ENCODE measurements at regions not wholly inside any gene's neighbourhood (a gene's known extent, or its start where the extent isn't known, plus 50 kb on each side); places are given as distances from the start of the nearest gene placed in this dataset.

- Histone ChIP-seq H3K9ac (no peak overlapping the region), H3K9me3 (no peaks in the 10 kb centered on the region), H3K4me1 (no peaks in the 10 kb centered on the region), H3K27me3 (no peaks in the 10 kb centered on the region), H4K20me1 (no peaks in the 10 kb centered on the region), H3K27ac (no peak overlapping the region), H3K4me3 (no peak overlapping the region), H3K36me3 (no peaks in the 10 kb centered on the region), H3K4me2 (no peak overlapping the region)
- TF ChIP-seq Cebpa-rat (IDR thresholded peaks at IDR 0.05): no peak
Observed at GRCh38 chr11:26078231-26078821, 253.6 kb upstream of the ANO3 start.

GRCh38 chr11:26084313-26084712 lies 247.6 kb upstream of the ANO3 start:
- no peak overlapping the region for H3K4me2 ChIP-seq
- no peak overlapping the region for H3K4me3 ChIP-seq
- no peaks in the 10 kb centered on the region for H4K20me1 ChIP-seq
- H3K36me3 ChIP-seq: no peaks in the 10 kb centered on the region
- no peak overlapping the region for H3K27ac ChIP-seq
- no peak overlapping the region for H3K9ac ChIP-seq
- no peaks in the 10 kb centered on the region for H3K27me3 ChIP-seq
- H3K4me1 ChIP-seq: peaks cover 8% of the 10 kb centered on the region; the same call in 1 of the 2 replicates
- TF ChIP-seq Cebpa-rat (IDR thresholded peaks at IDR 0.05): no peak
- H3K9me3 ChIP-seq: no peaks in the 10 kb centered on the region

GRCh38 chr11:26086028-26086427 lies 245.9 kb upstream of the ANO3 start:
- H3K4me3 ChIP-seq: no peak overlapping the region
- H3K27ac ChIP-seq: no peak overlapping the region
- no peak for TF ChIP-seq Cebpa-rat (IDR thresholded peaks at IDR 0.05)
- H3K9me3 ChIP-seq: no peaks in the 10 kb centered on the region
- H3K9ac ChIP-seq: no peak overlapping the region
- no peaks in the 10 kb centered on the region for H4K20me1 ChIP-seq
- peaks cover 8% of the 10 kb centered on the region; the same call in 1 of the 2 replicates for H3K4me1 ChIP-seq
- no peak overlapping the region for H3K4me2 ChIP-seq
- H3K36me3 ChIP-seq: no peaks in the 10 kb centered on the region
- no peaks in the 10 kb centered on the region for H3K27me3 ChIP-seq

- Histone ChIP-seq H3K4me2 (no peak overlapping the region), H3K9me3 (no peaks in the 10 kb centered on the region), H3K27ac (no peak overlapping the region), H3K4me1 (peaks cover 8% of the 10 kb centered on the region; the same call in 1 of the 2 replicates), H3K4me3 (no peak overlapping the region), H4K20me1 (no peaks in the 10 kb centered on the region), H3K9ac (no peak overlapping the region), H3K36me3 (no peaks in the 10 kb centered on the region), H3K27me3 (no peaks in the 10 kb centered on the region)
- no peak for TF ChIP-seq Cebpa-rat (IDR thresholded peaks at IDR 0.05)
Observed at GRCh38 chr11:26087120-26087935, 244.6 kb upstream of the ANO3 start.

- H3K4me2 ChIP-seq: no peak overlapping the region
- no peaks in the 10 kb centered on the region for H4K20me1 ChIP-seq
- H3K9ac ChIP-seq: no peak overlapping the region
- H3K36me3 ChIP-seq: no peaks in the 10 kb centered on the region
- H3K9me3 ChIP-seq: no peaks in the 10 kb centered on the region
- no peak overlapping the region for H3K4me3 ChIP-seq
- TF ChIP-seq Cebpa-rat (IDR thresholded peaks at IDR 0.05): no peak
- H3K27ac ChIP-seq: no peak overlapping the region
- H3K27me3 ChIP-seq: no peaks in the 10 kb centered on the region
- H3K4me1 ChIP-seq: peaks cover 8% of the 10 kb centered on the region; the same call in 1 of the 2 replicates
Observed at GRCh38 chr11:26088391-26088790, 243.5 kb upstream of the ANO3 start.

- no peaks in the 10 kb centered on the region for H3K36me3 ChIP-seq
- TF ChIP-seq Cebpa-rat (IDR thresholded peaks at IDR 0.05): no peak
- no peaks in the 10 kb centered on the region for H3K9me3 ChIP-seq
- H3K4me3 ChIP-seq: no peak overlapping the region
- peaks cover 8% of the 10 kb centered on the region; the same call in 1 of the 2 replicates for H3K4me1 ChIP-seq
- H3K9ac ChIP-seq: no peak overlapping the region
- H4K20me1 ChIP-seq: no peaks in the 10 kb centered on the region
- H3K27me3 ChIP-seq: no peaks in the 10 kb centered on the region
- no peak overlapping the region for H3K4me2 ChIP-seq
- no peak overlapping the region for H3K27ac ChIP-seq
Observed at GRCh38 chr11:26090651-26091050, 241.3 kb upstream of the ANO3 start.

GRCh38 chr11:26093206-26093605 lies 238.7 kb upstream of the ANO3 start:
- no peak overlapping the region for H3K4me2 ChIP-seq
- H3K9ac ChIP-seq: no peak overlapping the region
- no peaks in the 10 kb centered on the region for H4K20me1 ChIP-seq
- H3K36me3 ChIP-seq: no peaks in the 10 kb centered on the region
- H3K27me3 ChIP-seq: no peaks in the 10 kb centered on the region
- H3K9me3 ChIP-seq: no peaks in the 10 kb centered on the region
- H3K4me3 ChIP-seq: no peak overlapping the region
- TF ChIP-seq Cebpa-rat (IDR thresholded peaks at IDR 0.05): no peak
- no peak overlapping the region for H3K27ac ChIP-seq
- no peaks in the 10 kb centered on the region for H3K4me1 ChIP-seq

GRCh38 chr11:26095340-26095739 lies 236.6 kb upstream of the ANO3 start:
- no peaks in the 10 kb centered on the region for H3K4me1 ChIP-seq
- H3K27ac ChIP-seq: no peak overlapping the region
- H3K4me2 ChIP-seq: no peak overlapping the region
- no peak overlapping the region for H3K4me3 ChIP-seq
- no peak for TF ChIP-seq Cebpa-rat (IDR thresholded peaks at IDR 0.05)
- no peak overlapping the region for H3K9ac ChIP-seq
- no peaks in the 10 kb centered on the region for H4K20me1 ChIP-seq
- no peaks in the 10 kb centered on the region for H3K27me3 ChIP-seq
- H3K36me3 ChIP-seq: no peaks in the 10 kb centered on the region
- H3K9me3 ChIP-seq: no peaks in the 10 kb centered on the region

GRCh38 chr11:26096451-26096850 lies 235.5 kb upstream of the ANO3 start:
- Histone ChIP-seq H4K20me1 (no peaks in the 10 kb centered on the region), H3K4me2 (no peak overlapping the region), H3K4me3 (no peak overlapping the region), H3K27me3 (no peaks in the 10 kb centered on the region), H3K36me3 (no peaks in the 10 kb centered on the region), H3K27ac (no peak overlapping the region), H3K4me1 (no peaks in the 10 kb centered on the region), H3K9ac (no peak overlapping the region), H3K9me3 (no peaks in the 10 kb centered on the region)
- TF ChIP-seq Cebpa-rat (IDR thresholded peaks at IDR 0.05): no peak

- no peak overlapping the region for H3K4me3 ChIP-seq
- no peaks in the 10 kb centered on the region for H3K36me3 ChIP-seq
- H3K27me3 ChIP-seq: no peaks in the 10 kb centered on the region
- H3K27ac ChIP-seq: no peak overlapping the region
- H3K9ac ChIP-seq: no peak overlapping the region
- H3K4me2 ChIP-seq: no peak overlapping the region
- peaks cover 13% of the 10 kb centered on the region for H3K4me1 ChIP-seq
- no peaks in the 10 kb centered on the region for H4K20me1 ChIP-seq
- no peak for TF ChIP-seq Cebpa-rat (IDR thresholded peaks at IDR 0.05)
- 0 out of 2 replicates have a peak, but pooled peaks cover 5% of the 10 kb centered on the region for H3K9me3 ChIP-seq
Observed at GRCh38 chr11:26102325-26102724, 229.6 kb upstream of the ANO3 start.
